Epithelial cell of prostate (primary cell): ENCODE measurements at regions not wholly inside any gene's neighbourhood (a gene's known extent, or its start where the extent isn't known, plus 50 kb on each side); places are given as distances from the start of the nearest gene placed in this dataset.
"Not testable (repeated sequence)": the region's sequence is repeated elsewhere in the genome, so short reads cannot be mapped to it uniquely, and the experiment has no call there.

ENCODE experiments used
- DNase-seq: peaks from one replicate; pipeline ENCODE4 v3.0.0-alpha.2; 2011; ENCODE audit warnings: low read depth, low spot score
- H3K27ac ChIP-seq: fragments of 450-650 bp; 2 replicates; pipeline ENCODE4 v1.5.1; 2017; ENCODE audit warnings: mild to moderate bottlenecking

- H3K27ac ChIP-seq, result no peak overlapping the region
- DNase-seq, result no peak
These were observed 55.9 kb upstream of the KCNK12 start for GRCh38 chr2:47626664-47627063.

DNA sequence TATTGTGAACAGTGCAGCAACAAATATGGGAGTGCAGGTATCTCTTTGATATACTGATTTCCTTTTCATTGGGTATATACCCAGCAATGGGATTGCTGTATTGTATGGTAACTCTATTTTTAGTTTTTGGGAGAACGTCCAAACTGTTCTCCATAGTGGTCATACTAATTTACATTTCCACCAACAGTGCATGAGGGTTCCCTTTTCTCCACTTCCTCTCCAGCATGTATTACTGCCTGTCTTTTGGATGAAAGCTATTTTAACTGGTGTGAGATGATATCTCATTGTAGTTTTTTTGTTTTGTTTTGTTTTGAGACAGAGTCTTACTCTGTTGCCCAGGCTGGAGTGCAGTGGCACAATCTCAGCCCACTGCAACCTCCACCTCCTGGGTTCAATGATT is 52.4 kb upstream of the KCNK12 start:
- not testable (repeated sequence) for H3K27ac ChIP-seq, DNase-seq

- no peak overlapping the region for H3K27ac ChIP-seq
- DNase-seq, result no peak
These were observed 50.1 kb upstream of the KCNK12 start for GRCh38 chr2:47620770-47621437.
